ENCODE measurements at regions not wholly inside any gene's neighbourhood (a gene's known extent, or its start where the extent isn't known, plus 50 kb on each side); places are given as distances from the start of the nearest gene placed in this dataset.

GRCh38 chr2:18427762-18428161 lies 132.7 kb downstream of the RDH14 start:
- intact Hi-C loops (cut with DNase I), result no loop called here
- TF ChIP-seq CTCF (IDR thresholded peaks at IDR 0.05), result no peak
- no peaks in the 10 kb centered on the region for H3K36me3 ChIP-seq
- H3K27me3 ChIP-seq, result no peaks in the 10 kb centered on the region
- H3K27ac ChIP-seq, result no peak overlapping the region
- DNase-seq (ENCODE audit: low spot score in 2 of 2), result no peak
- no peak overlapping the region for H3K4me3 ChIP-seq
- no peaks in the 10 kb centered on the region for H3K9me3 ChIP-seq
- H3K4me1 ChIP-seq, result peaks cover 0 to 11% of the 10 kb centered on the region in 2 donors

- peak overlapping the region; percentile 51 to 63 for H3K27ac ChIP-seq
- intact Hi-C loops (cut with DNase I), result no loop called here
- H3K4me3 ChIP-seq, result no peak overlapping the region
- no peak for DNase-seq (ENCODE audit: low spot score in 2 of 2)
- no peaks in the 10 kb centered on the region for H3K9me3 ChIP-seq
- H3K27me3 ChIP-seq, result no peaks in the 10 kb centered on the region
- TF ChIP-seq CTCF (IDR thresholded peaks at IDR 0.05), result no peak
- peaks cover 0 to 7% of the 10 kb centered on the region in 2 donors for H3K4me1 ChIP-seq
- H3K36me3 ChIP-seq, result no peaks in the 10 kb centered on the region
Measured at GRCh38 chr2:18426174-18426573, 134.3 kb downstream of the RDH14 start.

GRCh38 chr2:18425210-18425703 lies 135.2 kb downstream of the RDH14 start:
- DNase-seq (ENCODE audit: low spot score in 2 of 2), result peak in 1 of 2 donors; percentile 72

GRCh38 chr2:18423636-18424035 lies 136.8 kb downstream of the RDH14 start:
- no peak for DNase-seq (ENCODE audit: low spot score in 2 of 2)
- TF ChIP-seq CTCF (IDR thresholded peaks at IDR 0.05), result no peak

More at GRCh38 chr2:18425210-18425703, 135.2 kb downstream of the RDH14 start:
- no peak overlapping the region for H3K4me3 ChIP-seq
- no peaks in the 10 kb centered on the region for H3K27me3 ChIP-seq
- peak overlapping the region; percentile 51 to 63 for H3K27ac ChIP-seq
- H3K36me3 ChIP-seq, result no peaks in the 10 kb centered on the region
- peak in 1 of 3 experiments; percentile 19 for TF ChIP-seq CTCF (IDR thresholded peaks at IDR 0.05)
- H3K4me1 ChIP-seq, result peaks cover 0 to 7% of the 10 kb centered on the region in 2 donors
- intact Hi-C loops (cut with DNase I), result no loop called here
- no peaks in the 10 kb centered on the region for H3K9me3 ChIP-seq

GRCh38 chr2:18422432-18423165 lies 137.9 kb downstream of the RDH14 start:
- intact Hi-C loops (cut with DNase I), result no loop called here
- Histone ChIP-seq H3K4me3 (no peak overlapping the region), H3K36me3 (no peaks in the 10 kb centered on the region), H3K27me3 (no peaks in the 10 kb centered on the region), H3K4me1 (peaks cover 0 to 7% of the 10 kb centered on the region in 2 donors), H3K27ac (no peak overlapping the region), H3K9me3 (no peaks in the 10 kb centered on the region)
- DNase-seq (ENCODE audit: low spot score in 2 of 2), result no peak
- TF ChIP-seq CTCF (IDR thresholded peaks at IDR 0.05), result no peak

More at GRCh38 chr2:18423636-18424035, 136.8 kb downstream of the RDH14 start:
- H3K9me3 ChIP-seq, result no peaks in the 10 kb centered on the region
- intact Hi-C loops (cut with DNase I), result no loop called here
- no peak overlapping the region for H3K27ac ChIP-seq
- H3K4me1 ChIP-seq, result peaks cover 0 to 7% of the 10 kb centered on the region in 2 donors
- H3K27me3 ChIP-seq, result no peaks in the 10 kb centered on the region
- no peak overlapping the region for H3K4me3 ChIP-seq
- H3K36me3 ChIP-seq, result no peaks in the 10 kb centered on the region
